GM12873 (cell line): ENCODE measurements at regions not wholly inside any gene's neighbourhood (a gene's known extent, or its start where the extent isn't known, plus 50 kb on each side); places are given as distances from the start of the nearest gene placed in this dataset.

Source experiments
- TF ChIP-seq, protein P1 (sequence below): IDR thresholded peaks from 2 replicates; pipeline ENCODE4 v1.5.1; 2012; ENCODE audit warnings: low read depth, mild to moderate bottlenecking, moderate library complexity, low read length, control low read depth; ENCODE audit not compliant: insufficient read depth; ENCODE audit errors: missing control alignments

DNA sequence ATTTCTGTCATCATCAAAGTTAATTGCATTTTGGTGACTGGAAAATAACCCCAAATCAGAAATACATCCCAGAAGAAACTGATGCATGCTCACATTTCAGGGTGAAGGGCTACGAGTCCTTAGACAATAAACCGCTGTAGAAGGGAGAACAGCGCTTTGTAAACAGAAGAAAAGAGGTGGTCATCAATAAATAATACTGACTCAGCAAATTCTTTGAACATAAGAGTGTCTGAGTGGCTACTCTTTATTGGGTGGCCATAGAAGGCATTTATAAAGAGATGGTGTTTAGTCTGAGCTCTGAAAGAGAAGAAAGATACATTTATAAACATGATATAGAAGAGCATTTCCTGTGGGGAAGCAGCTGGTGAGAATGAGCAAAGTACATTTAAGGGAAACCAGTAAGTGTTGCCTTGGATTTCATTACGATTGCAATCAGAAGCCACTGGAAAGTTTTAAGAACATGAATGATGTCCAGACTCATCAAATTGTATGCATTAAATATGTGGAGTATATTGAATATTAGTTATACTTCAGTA is 246.9 kb upstream of the GIMD1 start:
- TF ChIP-seq, protein P1, sequence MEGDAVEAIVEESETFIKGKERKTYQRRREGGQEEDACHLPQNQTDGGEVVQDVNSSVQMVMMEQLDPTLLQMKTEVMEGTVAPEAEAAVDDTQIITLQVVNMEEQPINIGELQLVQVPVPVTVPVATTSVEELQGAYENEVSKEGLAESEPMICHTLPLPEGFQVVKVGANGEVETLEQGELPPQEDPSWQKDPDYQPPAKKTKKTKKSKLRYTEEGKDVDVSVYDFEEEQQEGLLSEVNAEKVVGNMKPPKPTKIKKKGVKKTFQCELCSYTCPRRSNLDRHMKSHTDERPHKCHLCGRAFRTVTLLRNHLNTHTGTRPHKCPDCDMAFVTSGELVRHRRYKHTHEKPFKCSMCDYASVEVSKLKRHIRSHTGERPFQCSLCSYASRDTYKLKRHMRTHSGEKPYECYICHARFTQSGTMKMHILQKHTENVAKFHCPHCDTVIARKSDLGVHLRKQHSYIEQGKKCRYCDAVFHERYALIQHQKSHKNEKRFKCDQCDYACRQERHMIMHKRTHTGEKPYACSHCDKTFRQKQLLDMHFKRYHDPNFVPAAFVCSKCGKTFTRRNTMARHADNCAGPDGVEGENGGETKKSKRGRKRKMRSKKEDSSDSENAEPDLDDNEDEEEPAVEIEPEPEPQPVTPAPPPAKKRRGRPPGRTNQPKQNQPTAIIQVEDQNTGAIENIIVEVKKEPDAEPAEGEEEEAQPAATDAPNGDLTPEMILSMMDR, result no peak

DNA sequence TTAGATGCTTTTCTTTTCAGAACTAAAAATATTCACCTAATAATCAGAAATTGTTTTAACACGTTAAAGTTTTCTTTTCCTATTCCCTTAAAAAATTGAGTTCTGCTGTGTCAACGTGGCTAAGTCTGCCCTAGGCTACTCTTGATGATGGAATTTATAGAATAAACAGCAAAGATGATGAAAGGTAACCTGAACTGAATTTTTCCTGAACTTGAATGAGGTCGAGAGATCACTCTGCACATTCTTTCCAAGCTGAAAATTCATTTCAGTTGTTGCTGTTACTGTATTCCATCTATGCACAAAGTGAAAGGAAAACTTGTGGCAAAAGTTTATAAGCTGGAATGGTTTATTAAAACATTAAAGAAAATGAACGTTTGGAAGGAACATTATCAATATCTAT is 245.9 kb upstream of the GIMD1 start:
- TF ChIP-seq, protein P1, result no peak

GRCh38 chr4:106609917-106610316 is 241.3 kb upstream of the GIMD1 start:
- TF ChIP-seq, protein P1, result no peak

GRCh38 chr4:106607558-106607957 is 239.0 kb upstream of the GIMD1 start:
- TF ChIP-seq, protein P1, result no peak

GRCh38 chr4:106604319-106605051 is 235.9 kb upstream of the GIMD1 start:
- TF ChIP-seq, protein P1, result no peak

- TF ChIP-seq, protein P1, result no peak
Measured at GRCh38 chr4:106603471-106603870, 234.9 kb upstream of the GIMD1 start.

DNA sequence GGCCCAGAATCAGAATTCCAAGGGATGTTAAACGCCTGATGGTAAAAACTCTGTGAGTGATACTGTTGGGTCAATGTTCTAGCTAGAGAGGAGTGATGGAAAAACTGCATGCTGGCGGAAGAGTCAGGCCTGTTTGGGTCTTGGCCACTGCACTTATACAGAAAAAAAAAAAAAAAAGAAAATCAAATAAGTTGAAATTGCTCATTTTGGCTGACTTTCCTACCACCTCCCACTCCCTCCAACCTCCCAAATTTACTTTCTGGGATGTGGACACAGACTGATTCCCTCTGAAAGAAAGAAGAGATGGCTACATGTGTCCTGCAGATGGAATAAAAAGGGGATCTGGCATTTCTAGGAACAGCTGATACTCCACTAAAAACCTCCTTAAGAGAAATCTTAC is 234.1 kb upstream of the GIMD1 start:
- TF ChIP-seq, protein P1, result no peak
